Adrenal gland (tissue), 9 donors: ENCODE measurements at regions not wholly inside any gene's neighbourhood (a gene's known extent, or its start where the extent isn't known, plus 50 kb on each side); places are given as distances from the start of the nearest gene placed in this dataset.
"Not testable (repeated sequence)": the region's sequence is repeated elsewhere in the genome, so short reads cannot be mapped to it uniquely, and the experiment has no call there.

ENCODE experiments used
- DNase-seq, 7 donors: peaks; one replicate each; pipeline ENCODE4 v3.0.0-alpha.2; 2019 to 2020
- H3K27ac ChIP-seq, 5 donors: fragments of 200-600 bp; sonication (generic) in 4 of 5; 1 replicate in 3 of 5; 2 replicates in 2 of 5; pipeline versions ENCODE4 v1.5.1 to v1.8.0; 2016 to 2020; ENCODE audit warnings: mild to moderate bottlenecking in 1 of 5
- H3K27me3 ChIP-seq: fragments of 200-600 bp; 2 replicates; pipeline ENCODE4 v1.8.0; 2021
- H3K36me3 ChIP-seq, 2 donors: fragments of 200-600 bp; replicated peaks in 1 of 2; 1 replicate in 1 of 2; 2 replicates in 1 of 2; pipeline versions ENCODE4 v1.5.1 to v1.8.0; 2018 to 2022
- H3K4me1 ChIP-seq, 2 donors: fragments of 200-600 bp; replicated peaks in 1 of 2; 1 replicate in 1 of 2; 2 replicates in 1 of 2; pipeline versions ENCODE4 v1.5.1 to v1.8.0; 2018 to 2021
- H3K4me3 ChIP-seq, 4 donors: fragments of 200-600 bp; sonication (generic) in 3 of 4; one replicate each; pipeline ENCODE4 v1.5.1; 2016 to 2018
- H3K9me3 ChIP-seq, 3 donors: fragments of 200-600 bp; sonication (generic) in 1 of 3; replicated peaks in 1 of 3; 1 replicate in 2 of 3; 2 replicates in 1 of 3; pipeline versions ENCODE4 v1.5.1 to v1.8.0; 2016 to 2021
- CTCF ChIP-seq, 6 experiments: fragments of 450-650 bp in 4 of 6; fragments of 200-600 bp in 2 of 6; sonication (generic) in 1 of 6; IDR thresholded peaks; 1 replicate in 5 of 6; 2 replicates in 1 of 6; pipeline versions ENCODE4 v1.5.1 to v1.8.0; 2016 to 2021; ENCODE audit warnings: antibody characterized with exemption in 6 of 6, mild to moderate bottlenecking in 2 of 6, moderate library complexity in 1 of 6
- POLR2A ChIP-seq, 2 donors: fragments of 450-650 bp; IDR thresholded peaks; one replicate each; pipeline ENCODE4 v1.6.1; 2017; ENCODE audit warnings: antibody characterized with exemption in 2 of 2, mild to moderate bottlenecking in 2 of 2, moderate library complexity in 1 of 2
- WGBS, 4 donors: extraction: QIAGEN DNeasy Blood & Tissue Kit in 2 of 4; methylation state at CpG; one replicate each; pipeline versions ENCODE4 v1.1.5 to v1.1.7; 2013 to 2017; 5-methylcytosine and 5-hydroxymethylcytosine counted together
- intact Hi-C, 2 donors: fragments of 100-400 bp; cut with DNase I; formaldehyde crosslinking; loops; one replicate each; pipeline versions ENCODE4 v1.14.1 to v1.15.0; 2022 to 2023
- donor health status: healthy with polysubstance abuse.
- donor health status: Bipolar disorder and iron deficiency.
- donor health status: DM: yes; HTN: yes; CAD: no.
- donor health status: DM: no; HTN: no; CAD: no.
- donor health status: DM: no; HTN: no; CAD: no.

GRCh38 chr4:190118519-190118918 is 54.2 kb downstream of the DBET start:
- H3K4me3 ChIP-seq, DNase-seq, H3K27ac ChIP-seq, H3K9me3 ChIP-seq, intact Hi-C loops, H3K36me3 ChIP-seq, H3K27me3 ChIP-seq, H3K4me1 ChIP-seq: not testable (repeated sequence)
- 39 to 54% (median 47%) methylated on average over 3 to 4 of the region's 4 CpGs for WGBS, 4 donors

- H3K27me3 ChIP-seq: not testable (repeated sequence)
Measured at GRCh38 chr4:190119474-190119873, 54.1 kb upstream of the DUX4 start.

GRCh38 chr4:190120111-190120514 is 53.5 kb upstream of the DUX4 start:
- H3K4me1 ChIP-seq, intact Hi-C loops, H3K27me3 ChIP-seq, H3K9me3 ChIP-seq, H3K27ac ChIP-seq, H3K4me3 ChIP-seq, H3K36me3 ChIP-seq: not testable (repeated sequence)
- peak in 1 of 6 experiments; percentile 24 for TF ChIP-seq CTCF (IDR thresholded peaks at IDR 0.05)
- DNase-seq: peak in 1 of 7 donors; percentile 55
- 58 to 64% (median 62%) methylated on average over 4 to 9 of the region's 15 CpGs for WGBS, 4 donors

More at GRCh38 chr4:190119474-190119873, 54.1 kb upstream of the DUX4 start:
- WGBS, 4 donors: 51 to 67% (median 58%) methylated on average over 3 of the region's 3 CpGs
- DNase-seq, H3K4me1 ChIP-seq, H3K27ac ChIP-seq, intact Hi-C loops, H3K4me3 ChIP-seq, H3K9me3 ChIP-seq, H3K36me3 ChIP-seq: not testable (repeated sequence)

GRCh38 chr4:190120537-190121001 is 53.0 kb upstream of the DUX4 start:
- DNase-seq: peak in 3 of 7 donors; percentile 35 to 84 (median 47)
- H3K27me3 ChIP-seq, H3K27ac ChIP-seq, intact Hi-C loops, H3K4me1 ChIP-seq, H3K4me3 ChIP-seq, H3K9me3 ChIP-seq, H3K36me3 ChIP-seq: not testable (repeated sequence)
- 71 to 85% (median 72%) methylated on average over 8 to 25 of the region's 37 CpGs; no CpG with 5 or more reads in 1 of the 4 donors for WGBS, 4 donors
- peak in 1 of 6 experiments; percentile 17 for TF ChIP-seq CTCF (IDR thresholded peaks at IDR 0.05)

GRCh38 chr4:190121076-190121671 is 52.4 kb upstream of the DUX4 start:
- DNase-seq, H3K27me3 ChIP-seq, intact Hi-C loops, H3K4me3 ChIP-seq, H3K9me3 ChIP-seq, H3K36me3 ChIP-seq, H3K4me1 ChIP-seq, H3K27ac ChIP-seq: not testable (repeated sequence)
- WGBS, 4 donors: 77 to 83% (median 80%) methylated on average over 48 to 112 of the region's 118 CpGs

- no peaks in the 10 kb centered on the region for H3K9me3 ChIP-seq
- no peaks in the 10 kb centered on the region for H3K36me3 ChIP-seq
- no peak overlapping the region for H3K27ac ChIP-seq
- no peak for TF ChIP-seq POLR2A (IDR thresholded peaks at IDR 0.05)
- TF ChIP-seq CTCF (IDR thresholded peaks at IDR 0.05): no peak
- H3K4me3 ChIP-seq: no peak overlapping the region
- intact Hi-C loops: no loop called here
- 73 to 80% (median 79%) methylated on average over 66 to 69 of the region's 70 CpGs for WGBS, 4 donors
- H3K4me1 ChIP-seq: no peaks in the 10 kb centered on the region
- DNase-seq: peak in 1 of 7 donors; percentile 55
- no peaks in the 10 kb centered on the region for H3K27me3 ChIP-seq
Measured at GRCh38 chr4:190121759-190122158, 51.8 kb upstream of the DUX4 start.

- H3K36me3 ChIP-seq, H3K4me3 ChIP-seq, H3K27ac ChIP-seq, H3K9me3 ChIP-seq, H3K4me1 ChIP-seq, intact Hi-C loops, H3K27me3 ChIP-seq: not testable (repeated sequence)
- WGBS, 4 donors: 75 to 86% (median 83%) methylated on average over 7 to 28 of the region's 29 CpGs
- peak in 4 of 7 donors; percentile 13 to 85 (median 43) for DNase-seq
Measured at GRCh38 chr4:190122161-190123142, 51.1 kb upstream of the DUX4 start.
